PFSK-1 (cell line): ENCODE measurements at regions not wholly inside any gene's neighbourhood (a gene's known extent, or its start where the extent isn't known, plus 50 kb on each side); places are given as distances from the start of the nearest gene placed in this dataset.

Source experiments
- POLR2AphosphoS5 ChIP-seq: IDR thresholded peaks from 2 replicates; pipeline ENCODE4 v1.6.1; 2012; ENCODE audit warnings: low read depth, mild to moderate bottlenecking, control low read depth, low read length, moderate library complexity
- SIN3A ChIP-seq: IDR thresholded peaks from 2 replicates; pipeline ENCODE4 v1.6.1; 2012; ENCODE audit warnings: mild to moderate bottlenecking, low read length, moderate library complexity, borderline replicate concordance; ENCODE audit not compliant: insufficient read depth
- TAF1 ChIP-seq: IDR thresholded peaks from 2 replicates; pipeline ENCODE4 v1.6.1; 2012; ENCODE audit warnings: low read length, control low read depth, borderline replicate concordance; ENCODE audit not compliant: insufficient read depth
- TF ChIP-seq, protein P1 (sequence below), 2 experiments: IDR thresholded peaks; 2 replicates each; pipeline versions ENCODE4 v1.6.1 to v1.8.0; 2011 to 2012; ENCODE audit warnings: low read depth in 2 of 2, low read length in 2 of 2, control low read depth in 1 of 2, inconsistent platforms in 1 of 2, mild to moderate bottlenecking in 1 of 2, moderate library complexity in 1 of 2; ENCODE audit not compliant: insufficient read depth in 1 of 2

DNA sequence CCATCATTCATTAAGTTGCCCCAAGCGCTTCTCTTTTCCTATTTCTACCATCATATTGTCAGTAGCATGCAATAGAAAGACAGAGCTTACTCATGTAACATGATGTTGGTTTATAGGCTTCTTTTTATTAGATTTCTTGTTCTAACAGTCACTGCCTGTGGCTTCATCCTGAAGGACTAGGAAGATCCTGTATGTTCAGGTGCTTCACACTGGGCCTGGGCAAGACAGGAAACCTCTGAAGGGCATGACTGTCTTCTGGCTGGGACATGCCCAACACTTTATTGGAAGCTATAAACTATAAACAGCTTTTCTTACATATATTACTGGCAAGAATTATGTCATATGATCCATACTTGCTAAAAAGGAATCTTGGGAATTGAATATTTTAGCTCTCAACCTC is 258.4 kb upstream of the AKR1E2 start:
- TF ChIP-seq SIN3A (no peak), POLR2AphosphoS5 (no peak), TAF1 (no peak)
- TF ChIP-seq, protein P1, sequence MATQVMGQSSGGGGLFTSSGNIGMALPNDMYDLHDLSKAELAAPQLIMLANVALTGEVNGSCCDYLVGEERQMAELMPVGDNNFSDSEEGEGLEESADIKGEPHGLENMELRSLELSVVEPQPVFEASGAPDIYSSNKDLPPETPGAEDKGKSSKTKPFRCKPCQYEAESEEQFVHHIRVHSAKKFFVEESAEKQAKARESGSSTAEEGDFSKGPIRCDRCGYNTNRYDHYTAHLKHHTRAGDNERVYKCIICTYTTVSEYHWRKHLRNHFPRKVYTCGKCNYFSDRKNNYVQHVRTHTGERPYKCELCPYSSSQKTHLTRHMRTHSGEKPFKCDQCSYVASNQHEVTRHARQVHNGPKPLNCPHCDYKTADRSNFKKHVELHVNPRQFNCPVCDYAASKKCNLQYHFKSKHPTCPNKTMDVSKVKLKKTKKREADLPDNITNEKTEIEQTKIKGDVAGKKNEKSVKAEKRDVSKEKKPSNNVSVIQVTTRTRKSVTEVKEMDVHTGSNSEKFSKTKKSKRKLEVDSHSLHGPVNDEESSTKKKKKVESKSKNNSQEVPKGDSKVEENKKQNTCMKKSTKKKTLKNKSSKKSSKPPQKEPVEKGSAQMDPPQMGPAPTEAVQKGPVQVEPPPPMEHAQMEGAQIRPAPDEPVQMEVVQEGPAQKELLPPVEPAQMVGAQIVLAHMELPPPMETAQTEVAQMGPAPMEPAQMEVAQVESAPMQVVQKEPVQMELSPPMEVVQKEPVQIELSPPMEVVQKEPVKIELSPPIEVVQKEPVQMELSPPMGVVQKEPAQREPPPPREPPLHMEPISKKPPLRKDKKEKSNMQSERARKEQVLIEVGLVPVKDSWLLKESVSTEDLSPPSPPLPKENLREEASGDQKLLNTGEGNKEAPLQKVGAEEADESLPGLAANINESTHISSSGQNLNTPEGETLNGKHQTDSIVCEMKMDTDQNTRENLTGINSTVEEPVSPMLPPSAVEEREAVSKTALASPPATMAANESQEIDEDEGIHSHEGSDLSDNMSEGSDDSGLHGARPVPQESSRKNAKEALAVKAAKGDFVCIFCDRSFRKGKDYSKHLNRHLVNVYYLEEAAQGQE (IDR thresholded peaks at IDR 0.05; ENCODE audit: insufficient read depth in 1 of 2, low read depth in 2 of 2, low read length in 2 of 2), result no peak
